ENCODE measurements at regions not wholly inside any gene's neighbourhood (a gene's known extent, or its start where the extent isn't known, plus 50 kb on each side); places are given as distances from the start of the nearest gene placed in this dataset.

GRCh38 chr6:43836507-43837240 is 66.7 kb downstream of the VEGFA start:
- no peak overlapping the region for H3K27ac ChIP-seq
- ATAC-seq (ENCODE audit: insufficient number of reproducible peaks, low FRiP score, low read depth) (no peak), DNase-seq (ENCODE audit: low spot score) (no peak)
- H3K4me1 ChIP-seq (ENCODE audit: control insufficient read depth in 1 of 2, low read depth in 2 of 2): no peaks in the 10 kb centered on the region
- no peaks in the 10 kb centered on the region for H3K27me3 ChIP-seq (replicated peaks; ENCODE audit: insufficient read depth)
- H3K4me3 ChIP-seq: no peak overlapping the region
- TF ChIP-seq CTCF (IDR thresholded peaks at IDR 0.05): no peak
- H3K9me3 ChIP-seq: no peaks in the 10 kb centered on the region
- H3K36me3 ChIP-seq: no peaks in the 10 kb centered on the region
